Fibroblast of skin of right biceps (primary cell): ENCODE measurements at regions not wholly inside any gene's neighbourhood (a gene's known extent, or its start where the extent isn't known, plus 50 kb on each side); places are given as distances from the start of the nearest gene placed in this dataset.

Source experiments
- DNase-seq: peaks from one replicate; pipeline ENCODE4 v3.0.0-alpha.2; 2013

GRCh38 chr21:28826021-28826420, 166.7 kb downstream of the LTN1 start:
- no peak for DNase-seq

GRCh38 chr21:28823429-28823828, 169.2 kb downstream of the LTN1 start:
- DNase-seq, result no peak

DNA sequence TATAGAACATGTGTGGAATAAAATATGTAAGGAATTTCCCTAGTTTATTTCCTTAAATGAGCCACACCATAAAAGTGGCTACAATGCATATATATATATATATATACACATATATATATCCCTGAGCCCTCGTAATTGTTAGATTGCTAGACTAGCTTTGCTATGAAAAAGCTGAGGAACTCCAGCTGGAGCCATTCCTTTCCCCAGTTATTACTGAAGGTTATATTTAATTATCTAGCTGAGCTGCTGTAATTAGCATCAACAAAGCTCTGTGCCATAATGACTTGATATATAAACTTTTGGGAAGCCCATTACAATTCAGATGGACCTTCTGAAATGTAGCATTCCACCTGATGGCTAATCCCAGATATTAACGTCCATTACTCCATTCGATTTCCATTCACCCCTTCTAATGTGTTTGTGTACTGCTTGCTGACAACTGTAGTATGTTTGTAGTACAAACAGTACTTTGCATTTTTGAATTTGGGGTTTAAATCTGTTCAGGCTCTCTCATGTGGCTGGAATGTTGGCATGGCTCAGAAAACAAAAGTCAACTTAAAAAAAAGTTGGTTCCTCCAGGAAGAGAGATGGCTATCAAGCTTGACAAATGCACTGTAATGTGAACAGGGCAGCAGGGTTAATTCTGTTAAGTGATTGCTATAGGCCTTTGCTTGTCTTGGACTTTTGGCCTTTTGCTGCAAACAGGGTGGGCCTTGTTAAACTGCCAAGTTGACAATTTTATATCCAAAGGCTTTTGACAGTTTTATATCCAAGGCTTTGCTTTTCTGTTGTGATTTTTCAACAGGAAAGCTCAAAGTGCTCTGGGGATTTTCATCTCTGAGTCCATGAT, 170.0 kb downstream of the LTN1 start:
- peak; percentile 62 for DNase-seq

GRCh38 chr21:28822123-28822399, 170.6 kb downstream of the LTN1 start:
- DNase-seq, result no peak

DNA sequence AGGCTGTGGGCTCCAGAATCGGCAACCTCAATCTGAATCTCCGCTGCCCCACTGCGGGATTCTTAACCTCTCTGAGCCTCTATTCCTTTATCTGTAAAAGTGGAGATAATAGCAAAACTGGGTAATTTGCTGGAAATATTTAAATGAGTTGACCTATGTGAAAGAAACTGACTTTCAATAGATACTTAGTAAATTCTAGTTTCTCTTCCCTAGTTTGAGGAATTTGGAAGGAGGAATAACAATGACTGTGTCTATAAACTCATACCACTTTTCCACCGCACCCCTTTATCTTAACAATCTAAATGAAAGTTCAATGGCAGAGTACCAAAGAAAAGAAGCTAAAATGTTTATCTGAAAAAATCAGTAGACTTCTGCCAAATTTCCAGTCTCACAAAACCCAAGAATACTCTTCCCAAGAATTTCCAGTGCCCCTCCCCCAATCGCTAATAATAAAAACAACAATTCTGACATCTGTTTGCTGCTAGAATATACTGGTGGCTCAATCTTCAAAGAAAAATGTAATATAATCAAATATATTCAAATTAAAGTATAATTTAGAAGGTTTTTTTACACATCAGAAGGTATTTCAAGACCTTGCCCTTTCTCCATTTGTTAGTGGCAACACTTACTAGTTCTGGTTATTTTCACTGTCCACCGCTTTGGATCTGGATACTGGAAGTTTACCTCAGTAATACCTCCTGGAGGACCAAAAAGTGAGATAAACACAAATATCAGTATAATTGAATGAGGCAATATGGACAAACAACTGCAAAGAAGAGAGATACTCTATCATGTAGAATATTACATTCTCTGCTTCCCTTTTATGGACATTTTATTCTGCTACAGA, 171.2 kb downstream of the LTN1 start:
- DNase-seq, result peak; percentile 60

- DNase-seq, result peak; percentile 77
Observed at GRCh38 chr21:28818663-28819278, 173.9 kb downstream of the LTN1 start.

- no peak for DNase-seq
Observed at GRCh38 chr21:28817871-28818270, 174.8 kb downstream of the LTN1 start.

GRCh38 chr21:28811860-28812259, 180.8 kb downstream of the LTN1 start:
- no peak for DNase-seq

DNA sequence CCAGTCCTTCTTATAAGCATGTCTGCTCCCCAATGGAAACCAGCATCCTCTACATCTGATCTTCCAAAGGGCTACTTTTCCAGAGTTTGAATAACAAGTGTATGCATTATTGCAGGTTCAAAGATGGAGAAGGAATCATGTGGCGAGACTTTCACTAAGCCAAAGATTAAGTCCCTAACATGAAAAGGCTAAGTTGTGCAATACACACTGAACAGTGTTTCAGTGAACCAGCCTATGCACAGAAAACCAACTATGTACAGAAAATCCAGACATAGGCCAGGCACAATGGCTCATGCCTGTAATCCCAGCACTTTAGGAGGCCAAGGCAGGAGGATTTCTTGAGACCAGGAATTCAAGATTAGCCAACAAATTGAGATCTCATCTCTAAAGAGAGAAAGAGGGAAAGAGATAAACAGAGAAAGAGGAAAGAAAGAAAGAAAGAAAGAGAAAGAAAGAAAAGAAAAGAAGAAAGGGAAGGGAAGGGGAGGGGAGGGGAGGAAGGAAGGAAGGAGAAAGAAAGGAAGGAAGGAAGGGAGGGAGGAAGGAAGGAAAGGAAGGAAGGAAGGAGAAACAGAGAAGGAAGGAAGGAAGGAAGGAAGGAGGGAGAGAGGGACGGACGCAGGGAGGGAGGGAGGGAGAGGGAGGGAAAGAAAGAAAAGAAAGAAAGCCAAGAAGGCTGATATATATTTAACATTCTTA, 181.7 kb downstream of the LTN1 start:
- no peak for DNase-seq

- peak; percentile 96 for DNase-seq
Observed at GRCh38 chr21:28805885-28806284, 186.8 kb downstream of the LTN1 start.

DNA sequence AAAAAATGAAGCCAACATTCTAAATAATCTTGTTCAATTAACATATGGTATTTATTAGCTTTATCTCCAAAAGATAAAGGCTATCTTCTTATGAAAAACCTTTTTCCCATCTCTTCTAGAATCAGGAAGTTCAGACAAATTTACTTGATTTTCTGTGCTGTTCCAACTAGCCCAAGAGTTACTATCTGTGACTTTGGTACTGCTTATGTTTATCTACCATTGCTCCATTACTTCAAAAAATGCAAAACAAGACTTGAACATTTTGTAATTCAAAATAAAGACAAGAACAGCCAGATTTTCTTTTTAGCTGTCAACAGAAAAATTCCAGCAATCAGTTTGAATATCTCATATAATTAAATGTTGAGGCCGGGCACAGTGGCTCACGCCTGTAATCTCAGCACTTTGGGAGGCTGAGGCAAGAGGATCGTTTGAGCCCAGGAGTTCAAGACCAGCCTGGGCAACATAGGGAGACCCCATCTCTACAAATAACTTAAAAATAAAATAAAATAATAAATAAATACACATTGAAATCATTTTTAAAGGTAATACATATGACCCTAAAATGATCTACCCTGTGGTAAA, 188.5 kb downstream of the LTN1 start:
- DNase-seq, result no peak

- peak; percentile 18 for DNase-seq
Observed at GRCh38 chr21:28801906-28802305, 190.8 kb downstream of the LTN1 start.

DNA sequence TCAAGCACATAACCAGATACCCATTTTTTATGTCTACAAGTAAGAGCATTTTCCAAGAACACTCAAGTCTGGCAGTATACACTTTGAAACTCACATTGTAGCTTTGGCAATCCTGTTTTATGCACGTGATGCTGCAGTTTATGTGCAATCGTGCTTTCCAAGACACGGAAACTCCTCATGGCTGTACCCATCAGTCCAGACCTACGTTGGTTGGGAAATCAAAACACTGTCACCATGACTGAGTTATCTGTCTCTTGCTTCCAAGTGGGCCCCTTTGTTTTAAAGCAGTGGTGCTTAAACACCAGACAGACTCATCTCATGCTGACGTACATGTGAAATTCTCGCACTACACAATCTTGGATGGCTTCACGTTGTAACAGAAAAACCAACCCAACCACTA, 192.8 kb downstream of the LTN1 start:
- no peak for DNase-seq

DNA sequence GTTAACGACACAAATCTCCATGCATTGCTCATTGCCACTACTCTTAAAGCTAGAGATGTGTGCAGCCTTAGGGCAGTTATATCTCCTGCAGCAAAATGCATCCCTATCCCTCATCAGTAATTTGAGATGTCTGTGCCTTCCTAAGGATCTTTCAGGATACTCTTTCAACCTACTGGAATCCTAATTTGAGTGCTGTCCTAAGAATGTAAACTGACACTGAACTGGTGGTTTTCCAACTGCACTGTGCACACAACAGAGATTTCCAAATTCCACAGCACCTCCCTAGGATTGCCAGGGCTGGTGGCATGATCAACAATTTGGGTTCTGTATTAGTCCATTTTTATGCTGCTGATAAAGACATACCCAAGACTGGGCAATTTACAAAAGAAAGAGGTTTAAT, 193.9 kb downstream of the LTN1 start:
- peak; percentile 50 for DNase-seq

GRCh38 chr21:28795251-28795650, 197.4 kb downstream of the LTN1 start:
- no peak for DNase-seq

DNA sequence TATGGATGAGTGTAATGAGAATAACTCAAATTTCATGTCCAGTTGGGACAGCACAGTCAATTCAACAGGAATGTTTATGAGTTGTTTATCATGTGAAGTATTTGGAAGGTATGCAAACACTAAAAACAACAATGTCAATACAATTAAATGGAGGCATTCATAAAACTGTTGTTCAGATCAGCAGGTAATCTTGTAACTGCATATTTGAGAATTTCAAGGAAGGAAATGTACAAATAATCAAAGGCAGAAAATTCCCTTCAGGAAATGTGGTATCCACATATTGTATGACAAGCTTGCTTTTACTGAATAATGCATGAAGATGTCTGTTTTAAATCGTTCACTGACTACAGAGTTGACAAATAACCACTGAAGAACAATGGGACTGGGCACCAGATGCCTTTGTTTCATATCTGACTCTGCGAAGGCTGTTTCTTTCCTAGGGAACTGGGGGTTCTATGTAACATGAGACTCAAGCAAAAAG, 198.3 kb downstream of the LTN1 start:
- no peak for DNase-seq

- DNase-seq, result peak; percentile 53
Observed at GRCh38 chr21:28793043-28793442, 199.6 kb downstream of the LTN1 start.

- no peak for DNase-seq
Observed at GRCh38 chr21:28791595-28792282, 200.9 kb downstream of the LTN1 start.

DNA sequence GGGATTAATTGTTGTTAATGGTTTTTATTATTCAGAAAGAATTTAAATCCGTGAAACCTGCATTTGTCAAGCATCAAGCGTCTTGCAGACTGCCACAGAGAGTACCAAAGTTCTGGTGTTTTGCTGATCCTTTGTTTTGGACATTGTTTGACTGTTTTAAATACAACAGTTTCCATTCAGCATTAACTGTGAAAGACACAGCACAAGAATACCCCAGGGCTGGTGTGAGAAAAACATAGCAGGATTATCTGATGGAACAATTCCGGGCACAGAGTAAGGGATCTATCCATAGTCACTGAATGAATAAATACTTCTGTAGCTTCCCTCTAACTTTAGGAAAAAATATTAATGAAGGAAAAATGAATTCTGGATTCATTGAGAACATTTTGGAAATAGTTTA, 202.3 kb downstream of the LTN1 start:
- no peak for DNase-seq

DNA sequence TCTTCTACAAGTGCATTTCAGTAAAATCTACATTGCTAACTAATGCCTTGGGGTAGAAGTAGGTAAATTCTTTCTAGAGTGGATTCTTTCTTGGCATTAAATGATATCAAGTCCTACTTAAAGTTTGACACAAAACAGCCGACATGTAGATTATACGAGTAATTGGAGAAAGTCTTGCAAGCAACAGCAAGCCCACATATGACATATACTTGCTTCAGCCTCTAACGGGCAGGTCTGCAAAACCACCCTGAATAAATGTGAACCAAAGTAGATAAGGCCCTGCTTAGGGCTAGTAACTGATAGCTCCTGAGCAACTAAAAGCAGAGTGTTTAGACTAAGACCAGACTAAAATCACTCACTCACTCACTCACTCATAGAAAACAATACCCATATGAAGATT, 203.2 kb downstream of the LTN1 start:
- no peak for DNase-seq

DNA sequence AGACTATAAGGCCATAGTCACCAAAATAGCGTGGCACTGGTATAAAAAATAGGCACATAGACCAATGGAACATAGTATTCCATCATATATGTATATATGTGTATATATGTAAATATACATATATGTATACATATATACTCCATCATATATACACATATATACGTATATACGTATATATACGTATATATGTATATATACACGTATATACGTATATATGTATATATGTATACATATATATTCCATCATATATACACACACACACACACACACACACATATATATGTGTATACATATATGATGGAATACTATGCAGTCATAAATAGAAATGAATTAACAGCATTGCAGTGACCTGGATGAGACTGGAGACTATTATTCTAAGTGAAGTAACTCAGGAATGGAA, 204.6 kb downstream of the LTN1 start:
- no peak for DNase-seq

DNA sequence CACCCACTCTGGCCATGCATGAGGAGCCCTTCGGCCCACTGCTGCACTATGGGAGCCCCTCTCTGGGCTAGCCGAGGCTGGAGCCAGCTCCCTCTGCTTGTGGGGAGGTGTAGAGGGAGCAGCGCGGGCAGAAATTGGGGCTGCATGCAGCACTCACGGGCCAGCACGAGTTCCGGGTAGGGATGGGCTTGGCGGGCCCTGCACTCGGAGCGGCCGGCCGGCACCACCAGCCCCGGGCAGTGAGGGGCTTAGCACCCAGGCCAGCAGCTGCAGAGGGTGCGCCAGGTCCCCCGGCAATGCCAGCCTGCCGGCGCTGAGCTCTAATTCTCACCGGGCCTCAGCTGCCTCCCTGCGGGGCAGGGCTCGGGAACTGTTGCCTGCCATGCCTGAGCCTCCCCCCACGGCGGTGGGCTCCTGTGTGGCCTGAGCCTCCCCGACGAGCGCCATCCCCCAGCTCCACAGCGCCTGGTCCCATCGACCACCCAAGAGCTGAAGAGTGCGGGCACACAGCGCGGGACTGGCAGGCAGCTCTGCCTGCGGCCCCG, 209.0 kb downstream of the LTN1 start:
- DNase-seq, result no peak
